GM20000 (cell line): ENCODE measurements at regions not wholly inside any gene's neighbourhood (a gene's known extent, or its start where the extent isn't known, plus 50 kb on each side); places are given as distances from the start of the nearest gene placed in this dataset.

Source experiments
- DNase-seq: peaks from one replicate; pipeline ENCODE4 v3.0.0; 2012; ENCODE audit warnings: low spot score
- TF ChIP-seq, protein P1 (sequence below): IDR thresholded peaks from 2 replicates; pipeline ENCODE4 v1.5.1; 2012; ENCODE audit warnings: mild to moderate bottlenecking, control low read depth; ENCODE audit errors: extremely low read depth, missing control alignments

DNA sequence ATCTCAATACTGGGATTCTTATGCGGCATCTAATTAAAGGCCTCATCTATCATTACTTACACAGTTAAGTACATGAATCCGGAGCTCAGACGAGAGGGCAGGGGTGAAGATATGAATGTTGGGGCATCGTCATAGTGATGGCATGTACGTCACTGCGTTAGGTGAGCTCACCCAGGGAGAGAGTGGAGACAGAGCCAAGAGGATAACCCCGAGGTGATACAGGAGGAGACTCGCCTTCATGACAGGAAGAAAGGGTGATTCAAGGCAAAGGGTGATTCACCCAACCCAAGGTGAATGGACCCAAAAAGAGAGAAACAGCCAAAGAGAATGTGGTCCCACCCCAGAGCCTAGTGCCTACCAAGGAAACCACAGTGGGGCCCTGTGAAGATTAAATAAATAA, 132.9 kb upstream of the BLID start:
- DNase-seq, result no peak

DNA sequence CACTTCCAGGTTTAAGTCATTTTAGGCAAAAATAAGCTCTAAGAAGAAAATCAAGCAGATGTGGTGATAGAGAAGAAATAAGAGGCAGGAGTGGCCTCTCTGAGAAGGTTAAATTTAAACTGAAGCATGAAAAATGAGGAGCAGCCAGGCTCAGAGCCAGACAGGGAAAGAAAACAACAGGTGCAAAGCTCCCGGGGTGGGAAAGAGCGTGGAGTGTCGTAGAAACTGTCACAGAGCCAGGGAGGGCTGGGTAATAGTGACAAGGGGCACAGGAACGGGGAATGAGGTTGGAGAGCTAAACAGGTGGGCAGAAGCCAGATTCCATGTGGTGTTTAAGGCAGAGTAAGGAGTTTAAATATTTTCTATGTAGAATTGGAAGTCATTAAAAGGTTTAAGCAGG, 132.1 kb upstream of the BLID start:
- TF ChIP-seq, protein P1, sequence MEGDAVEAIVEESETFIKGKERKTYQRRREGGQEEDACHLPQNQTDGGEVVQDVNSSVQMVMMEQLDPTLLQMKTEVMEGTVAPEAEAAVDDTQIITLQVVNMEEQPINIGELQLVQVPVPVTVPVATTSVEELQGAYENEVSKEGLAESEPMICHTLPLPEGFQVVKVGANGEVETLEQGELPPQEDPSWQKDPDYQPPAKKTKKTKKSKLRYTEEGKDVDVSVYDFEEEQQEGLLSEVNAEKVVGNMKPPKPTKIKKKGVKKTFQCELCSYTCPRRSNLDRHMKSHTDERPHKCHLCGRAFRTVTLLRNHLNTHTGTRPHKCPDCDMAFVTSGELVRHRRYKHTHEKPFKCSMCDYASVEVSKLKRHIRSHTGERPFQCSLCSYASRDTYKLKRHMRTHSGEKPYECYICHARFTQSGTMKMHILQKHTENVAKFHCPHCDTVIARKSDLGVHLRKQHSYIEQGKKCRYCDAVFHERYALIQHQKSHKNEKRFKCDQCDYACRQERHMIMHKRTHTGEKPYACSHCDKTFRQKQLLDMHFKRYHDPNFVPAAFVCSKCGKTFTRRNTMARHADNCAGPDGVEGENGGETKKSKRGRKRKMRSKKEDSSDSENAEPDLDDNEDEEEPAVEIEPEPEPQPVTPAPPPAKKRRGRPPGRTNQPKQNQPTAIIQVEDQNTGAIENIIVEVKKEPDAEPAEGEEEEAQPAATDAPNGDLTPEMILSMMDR, result no peak
- no peak for DNase-seq

More for the DNA sequence above, 132.9 kb upstream of the BLID start:
- TF ChIP-seq, protein P1, result no peak

DNA sequence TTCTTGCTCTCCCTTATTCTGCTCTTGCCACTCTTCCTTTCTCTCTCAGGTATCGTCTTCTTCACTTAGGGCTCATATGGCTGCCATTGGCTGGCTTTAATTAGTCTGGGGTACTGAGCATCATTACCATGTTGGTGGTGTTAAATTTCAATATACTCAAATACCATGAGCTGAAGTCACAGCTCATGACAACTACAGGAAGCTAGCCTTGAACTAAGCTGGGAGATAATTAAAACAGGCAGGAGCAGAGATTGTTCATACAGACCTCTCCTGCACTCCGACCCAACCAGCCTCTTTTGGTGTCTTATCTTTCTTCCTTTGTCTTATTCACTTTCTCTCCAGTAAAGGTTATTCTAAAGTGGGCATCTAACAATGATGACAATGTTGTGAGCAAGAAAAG, 130.9 kb upstream of the BLID start:
- DNase-seq, result no peak
- TF ChIP-seq, protein P1, result no peak

DNA sequence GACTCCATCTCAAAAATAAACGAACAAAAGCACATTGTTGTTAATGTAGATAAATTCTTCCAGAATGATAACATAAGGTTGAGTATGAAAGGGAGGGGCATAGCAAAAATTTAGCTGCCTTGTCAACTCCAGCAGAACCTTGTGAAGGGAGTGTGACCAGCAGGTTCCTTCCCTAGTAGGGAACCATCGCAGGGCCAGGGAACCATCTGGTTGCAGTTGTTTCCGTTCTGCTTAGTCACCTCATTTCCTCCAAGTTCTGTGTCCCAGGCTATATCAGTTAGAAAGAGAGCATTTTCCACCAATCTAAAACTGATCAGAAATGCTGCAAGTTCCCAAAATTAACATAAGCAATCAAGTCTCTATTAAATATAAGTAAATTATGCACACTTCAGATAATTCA, 126.7 kb upstream of the BLID start:
- no peak for DNase-seq
- TF ChIP-seq, protein P1, result no peak

DNA sequence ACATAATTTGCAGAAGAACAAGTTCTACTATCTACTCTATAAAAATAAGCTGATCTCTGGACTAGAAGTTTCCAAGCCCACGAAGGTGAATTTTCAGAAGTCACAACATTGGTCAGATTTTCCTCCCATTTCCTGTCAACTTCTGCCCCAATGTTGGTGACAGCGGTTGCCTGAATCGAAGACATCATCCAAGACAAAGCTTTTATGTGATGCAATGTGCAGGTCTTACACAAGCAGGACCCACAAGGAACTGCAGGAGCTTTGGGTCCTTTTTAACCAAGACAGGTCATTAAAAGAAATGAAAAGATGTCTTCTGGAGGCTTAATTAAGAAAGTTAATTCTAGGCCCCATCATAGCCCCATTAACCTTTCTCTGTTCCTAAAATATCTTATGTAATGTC, 125.6 kb upstream of the BLID start:
- TF ChIP-seq, protein P1, result no peak
- DNase-seq, result no peak

DNA sequence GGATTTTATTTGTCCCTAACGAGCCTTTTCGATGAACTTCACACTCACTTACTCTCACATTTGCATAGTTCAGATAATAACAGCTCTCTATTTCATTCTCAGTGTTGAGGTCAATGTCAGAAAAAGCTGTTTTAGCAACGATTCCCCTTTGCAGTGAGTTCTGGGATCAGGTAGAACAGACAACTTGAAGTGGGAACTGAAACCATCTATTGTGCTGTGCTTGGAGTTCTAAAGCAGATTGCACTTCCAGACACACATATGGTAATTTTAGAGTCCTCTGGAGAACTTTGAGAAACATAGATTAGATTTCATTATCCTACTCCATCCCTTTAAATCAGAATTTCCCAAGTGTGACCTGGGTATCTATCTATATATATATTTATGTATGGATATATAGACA, 124.6 kb upstream of the BLID start:
- TF ChIP-seq, protein P1, result no peak
- no peak for DNase-seq

DNA sequence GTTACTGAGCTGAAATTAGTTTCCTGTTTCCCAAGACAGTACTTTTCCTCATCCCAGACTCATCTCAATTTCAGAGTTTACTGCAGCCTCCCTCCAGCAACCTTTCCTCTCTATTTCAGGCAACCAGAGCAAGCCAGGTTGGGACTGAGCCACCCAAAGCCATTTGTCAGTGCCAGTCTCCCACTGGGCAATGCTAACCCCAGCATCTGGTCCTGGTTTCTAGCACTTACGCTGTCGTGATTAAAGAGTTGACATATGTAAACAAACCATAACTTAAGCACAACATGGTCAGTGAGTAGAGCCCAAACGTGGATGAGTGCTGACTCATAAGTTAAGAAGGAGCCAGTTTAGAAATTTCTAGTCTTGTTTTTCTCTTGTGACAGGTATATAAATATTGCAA, 119.6 kb upstream of the BLID start:
- DNase-seq, result no peak
- TF ChIP-seq, protein P1, result no peak
